Astrocyte (in vitro differentiated cells and primary cell): ENCODE measurements at regions not wholly inside any gene's neighbourhood (a gene's known extent, or its start where the extent isn't known, plus 50 kb on each side); places are given as distances from the start of the nearest gene placed in this dataset.

Experiments used
- EZH2 ChIP-seq: IDR thresholded peaks from 2 replicates; pipeline ENCODE4 v1.6.1; 2012; ENCODE audit warnings: mild to moderate bottlenecking, low read length, inconsistent platforms; ENCODE audit not compliant: insufficient read depth
- TF ChIP-seq, protein P1 (sequence below): IDR thresholded peaks from 2 replicates; pipeline ENCODE4 v1.5.1; 2011; ENCODE audit warnings: low read depth, mild to moderate bottlenecking, inconsistent platforms, low read length, moderate library complexity; ENCODE audit not compliant: insufficient read depth

- TF ChIP-seq, protein P1, sequence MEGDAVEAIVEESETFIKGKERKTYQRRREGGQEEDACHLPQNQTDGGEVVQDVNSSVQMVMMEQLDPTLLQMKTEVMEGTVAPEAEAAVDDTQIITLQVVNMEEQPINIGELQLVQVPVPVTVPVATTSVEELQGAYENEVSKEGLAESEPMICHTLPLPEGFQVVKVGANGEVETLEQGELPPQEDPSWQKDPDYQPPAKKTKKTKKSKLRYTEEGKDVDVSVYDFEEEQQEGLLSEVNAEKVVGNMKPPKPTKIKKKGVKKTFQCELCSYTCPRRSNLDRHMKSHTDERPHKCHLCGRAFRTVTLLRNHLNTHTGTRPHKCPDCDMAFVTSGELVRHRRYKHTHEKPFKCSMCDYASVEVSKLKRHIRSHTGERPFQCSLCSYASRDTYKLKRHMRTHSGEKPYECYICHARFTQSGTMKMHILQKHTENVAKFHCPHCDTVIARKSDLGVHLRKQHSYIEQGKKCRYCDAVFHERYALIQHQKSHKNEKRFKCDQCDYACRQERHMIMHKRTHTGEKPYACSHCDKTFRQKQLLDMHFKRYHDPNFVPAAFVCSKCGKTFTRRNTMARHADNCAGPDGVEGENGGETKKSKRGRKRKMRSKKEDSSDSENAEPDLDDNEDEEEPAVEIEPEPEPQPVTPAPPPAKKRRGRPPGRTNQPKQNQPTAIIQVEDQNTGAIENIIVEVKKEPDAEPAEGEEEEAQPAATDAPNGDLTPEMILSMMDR: no peak
- no peak for TF ChIP-seq EZH2
Observed at GRCh38 chr5:139745132-139745799, 50.3 kb upstream of the PSD2 start.
